Aorta (tissue), 5 donors: ENCODE measurements at regions not wholly inside any gene's neighbourhood (a gene's known extent, or its start where the extent isn't known, plus 50 kb on each side); places are given as distances from the start of the nearest gene placed in this dataset.

Experiments used
- ATAC-seq: fragments of 200-7000 bp; cut with Tn5 transposase; one replicate; pipeline ENCODE4 v1.9.1; 2022; ENCODE audit warnings: moderate library complexity; ENCODE audit not compliant: low FRiP score
- DNase-seq, 2 donors: peaks; one replicate each; pipeline ENCODE4 v3.0.0-alpha.2; 2020
- H3K27ac ChIP-seq, 2 donors: one replicate each; pipeline ENCODE4 v1.5.1; 2013; ENCODE audit warnings: low read length in 2 of 2, mild to moderate bottlenecking in 2 of 2, moderate library complexity in 2 of 2, control low read depth in 1 of 2, inconsistent platforms in 1 of 2, low read depth in 1 of 2
- H3K27me3 ChIP-seq, 2 donors: one replicate each; pipeline ENCODE4 v1.6.1; 2013; ENCODE audit warnings: control low read depth in 1 of 2, low read length in 1 of 2, mild to moderate bottlenecking in 1 of 2, moderate library complexity in 1 of 2; ENCODE audit not compliant: insufficient read depth in 2 of 2, control insufficient read depth in 1 of 2
- H3K36me3 ChIP-seq, 2 donors: one replicate each; pipeline ENCODE4 v1.6.1; 2013; ENCODE audit warnings: control low read depth in 1 of 2, low read length in 1 of 2, mild to moderate bottlenecking in 1 of 2; ENCODE audit not compliant: insufficient read depth in 2 of 2, control insufficient read depth in 1 of 2
- H3K4me1 ChIP-seq, 2 donors: one replicate each; pipeline ENCODE4 v1.6.1; 2013; ENCODE audit warnings: low read length in 2 of 2, control low read depth in 1 of 2, mild to moderate bottlenecking in 1 of 2, moderate library complexity in 1 of 2; ENCODE audit not compliant: insufficient read depth in 2 of 2, control insufficient read depth in 1 of 2
- H3K4me3 ChIP-seq, 2 donors: one replicate each; pipeline ENCODE4 v1.5.1; 2013; ENCODE audit warnings: low read length in 2 of 2, control low read depth in 1 of 2, mild to moderate bottlenecking in 1 of 2
- H3K9me3 ChIP-seq: one replicate; pipeline ENCODE4 v1.6.1; 2013; ENCODE audit warnings: mild to moderate bottlenecking, low read length; ENCODE audit not compliant: control insufficient read depth
- WGBS, 2 donors: extraction: QIAGEN DNeasy Blood & Tissue Kit; methylation state at CpG; one replicate each; pipeline ENCODE4 v1.1.7; 2013; 5-methylcytosine and 5-hydroxymethylcytosine counted together
- intact Hi-C, 2 donors: fragments of 100-400 bp; cut with DNase I; formaldehyde crosslinking; loops; one replicate each; pipeline versions ENCODE4 v1.14.2 to v1.15.0; 2022
- donor health status: healthy with polysubstance abuse.
- donor health status: Bipolar disorder and iron deficiency.
- donor health status: DM: no; HTN: no; CAD: no.
- donor health status: DM: no; HTN: no; CAD: no.
- donor health status: DM: yes; HTN: yes; CAD: no.

- WGBS, 2 donors = 93% methylated on average over 6 of the region's 6 CpGs
- no peaks in the 10 kb centered on the region for H3K36me3 ChIP-seq
- H3K27ac ChIP-seq = no peak overlapping the region
- no peaks in the 10 kb centered on the region for H3K9me3 ChIP-seq
- peaks cover 0 to under 1% of the 10 kb centered on the region in 2 donors for H3K4me1 ChIP-seq
- ATAC-seq (no peak), DNase-seq (no peak)
- no peaks in the 10 kb centered on the region for H3K27me3 ChIP-seq
- intact Hi-C loops = no loop called here
- no peak overlapping the region for H3K4me3 ChIP-seq
Measured at GRCh38 chr5:110257971-110258370, 468.5 kb downstream of the TMEM232 start.

GRCh38 chr5:110258460-110259216, 467.8 kb downstream of the TMEM232 start:
- H3K4me3 ChIP-seq = no peak overlapping the region

GRCh38 chr5:110262749-110263148, 463.7 kb downstream of the TMEM232 start:
- intact Hi-C loops = loop anchor here in 1 of 2 donors (10.0 kb wide), 2 partner anchors 178 to 568 kb away; no protein-coding TSS in a partner anchor

More at GRCh38 chr5:110258460-110259216, 467.8 kb downstream of the TMEM232 start:
- Histone ChIP-seq H3K36me3 (no peaks in the 10 kb centered on the region), H3K27ac (no peak overlapping the region), H3K9me3 (no peaks in the 10 kb centered on the region), H3K4me1 (peaks cover 0 to 4% of the 10 kb centered on the region in 2 donors), H3K27me3 (no peaks in the 10 kb centered on the region)
- ATAC-seq (no peak), DNase-seq (no peak)
- intact Hi-C loops = no loop called here
- 80 to 86% methylated on average over 5 of the region's 5 CpGs for WGBS, 2 donors

GRCh38 chr5:110264661-110265060, 461.8 kb downstream of the TMEM232 start:
- Histone ChIP-seq H3K9me3 (no peaks in the 10 kb centered on the region), H3K27me3 (no peaks in the 10 kb centered on the region), H3K4me3 (no peak overlapping the region), H3K27ac (peak overlapping the region in 1 of 2 donors; percentile 30), H3K4me1 (peaks cover 0 to 4% of the 10 kb centered on the region in 2 donors), H3K36me3 (no peaks in the 10 kb centered on the region)
- WGBS, 2 donors = 8 to 10% methylated on average over 1 of the region's 1 CpG
- no peak for DNase-seq
- intact Hi-C loops = loop anchor here in 1 of 2 donors (10.0 kb wide), 2 partner anchors 180 to 570 kb away; no protein-coding TSS in a partner anchor
- ATAC-seq = no peak

More at GRCh38 chr5:110262749-110263148, 463.7 kb downstream of the TMEM232 start:
- Histone ChIP-seq H3K9me3 (no peaks in the 10 kb centered on the region), H3K27me3 (no peaks in the 10 kb centered on the region), H3K36me3 (no peaks in the 10 kb centered on the region), H3K4me1 (peaks cover 0 to 4% of the 10 kb centered on the region in 2 donors), H3K27ac (peak overlapping the region in 1 of 2 donors; percentile 76), H3K4me3 (no peak overlapping the region)
- DNase-seq (no peak), ATAC-seq (peak; percentile 80)

- no peaks in the 10 kb centered on the region for H3K36me3 ChIP-seq
- peaks cover 2 to 4% of the 10 kb centered on the region in 2 donors for H3K4me1 ChIP-seq
- ATAC-seq (no peak), DNase-seq (no peak)
- WGBS, 2 donors = 48 to 54% methylated on average over 2 of the region's 2 CpGs
- no peak overlapping the region for H3K4me3 ChIP-seq
- H3K27ac ChIP-seq = peak overlapping the region; percentile 7 to 85
- H3K27me3 ChIP-seq = no peaks in the 10 kb centered on the region
- intact Hi-C loops = loop anchor here in 1 of 2 donors (10.0 kb wide), 2 partner anchors 180 to 570 kb away; no protein-coding TSS in a partner anchor
- no peaks in the 10 kb centered on the region for H3K9me3 ChIP-seq
Measured at GRCh38 chr5:110265162-110265561, 461.3 kb downstream of the TMEM232 start.

GRCh38 chr5:110267714-110268113, 458.8 kb downstream of the TMEM232 start:
- H3K4me1 ChIP-seq = peaks cover 2 to 4% of the 10 kb centered on the region in 2 donors
- ATAC-seq (no peak), DNase-seq (no peak)
- H3K4me3 ChIP-seq = no peak overlapping the region
- no peak overlapping the region for H3K27ac ChIP-seq
- H3K27me3 ChIP-seq = no peaks in the 10 kb centered on the region
- intact Hi-C loops = loop anchor here in 1 of 2 donors (10.0 kb wide), 2 partner anchors 183 to 573 kb away; no protein-coding TSS in a partner anchor
- no peaks in the 10 kb centered on the region for H3K36me3 ChIP-seq
- H3K9me3 ChIP-seq = no peaks in the 10 kb centered on the region
- WGBS, 2 donors = 97 to 98% methylated on average over 9 of the region's 9 CpGs

GRCh38 chr5:110268283-110268682, 458.2 kb downstream of the TMEM232 start:
- ATAC-seq (no peak), DNase-seq (no peak)
- Histone ChIP-seq H3K36me3 (no peaks in the 10 kb centered on the region), H3K4me1 (peaks cover under 1 to 2% of the 10 kb centered on the region in 2 donors), H3K27ac (no peak overlapping the region), H3K9me3 (no peaks in the 10 kb centered on the region), H3K4me3 (no peak overlapping the region), H3K27me3 (no peaks in the 10 kb centered on the region)
- intact Hi-C loops = loop anchor here in 1 of 2 donors (10.0 kb wide), 2 partner anchors 183 to 573 kb away; no protein-coding TSS in a partner anchor

GRCh38 chr5:110268985-110269384, 457.5 kb downstream of the TMEM232 start:
- H3K4me3 ChIP-seq = no peak overlapping the region
- intact Hi-C loops = loop anchor here in 1 of 2 donors (10.0 kb wide), 2 partner anchors 184 to 574 kb away; no protein-coding TSS in a partner anchor
- no peaks in the 10 kb centered on the region for H3K36me3 ChIP-seq
- H3K27me3 ChIP-seq = no peaks in the 10 kb centered on the region
- peaks cover 0 to 2% of the 10 kb centered on the region in 2 donors for H3K4me1 ChIP-seq
- WGBS, 2 donors = 86 to 90% methylated on average over 1 of the region's 1 CpG
- no peaks in the 10 kb centered on the region for H3K9me3 ChIP-seq
- no peak for ATAC-seq
- no peak for DNase-seq
- H3K27ac ChIP-seq = peak overlapping the region in 1 of 2 donors; percentile 67
